NCI-H2227 (cell line): ENCODE measurements at regions not wholly inside any gene's neighbourhood (a gene's known extent, or its start where the extent isn't known, plus 50 kb on each side); places are given as distances from the start of the nearest gene placed in this dataset.

ENCODE experiments used
- DNase-seq: peaks from one replicate; lab custom pipeline; 2025; ENCODE audit not compliant: unreplicated experiment; lab: John Stamatoyannopoulos, UW

DNA sequence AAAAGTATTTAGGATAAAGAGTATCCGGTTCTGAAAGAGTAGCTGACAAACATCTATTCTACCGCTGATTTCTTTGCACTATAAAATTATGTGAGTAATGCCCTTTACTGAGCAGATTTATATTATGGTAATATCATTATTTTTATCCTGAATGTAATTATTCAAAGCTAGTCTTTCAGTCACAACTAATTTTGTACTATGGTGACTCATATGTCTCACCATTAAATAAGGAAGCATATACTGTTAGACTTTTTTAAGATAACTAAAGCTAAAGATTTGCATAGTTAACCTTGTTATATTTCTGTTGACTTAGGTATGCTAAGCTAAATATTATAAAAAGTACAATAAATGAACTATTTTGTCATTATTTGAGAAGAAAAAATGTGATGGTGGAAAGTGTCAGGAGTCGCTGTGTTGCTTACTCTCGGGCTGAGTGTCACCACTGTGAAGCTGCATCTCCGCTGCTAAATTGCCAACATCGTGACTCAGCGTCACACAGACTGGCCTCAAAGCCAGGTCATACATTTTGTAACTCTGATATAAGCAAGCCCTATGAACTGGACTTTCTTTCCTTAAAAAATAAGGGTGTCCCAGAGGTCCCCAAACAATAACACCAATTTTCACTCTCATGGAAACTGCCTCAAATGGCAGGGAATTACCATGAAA, 69.1 kb upstream of the SSTR1 start:
- DNase-seq: no peak

- no peak for DNase-seq
Observed at GRCh38 chr14:38139926-38140325, 67.8 kb upstream of the SSTR1 start.

- no peak for DNase-seq
Observed at GRCh38 chr14:38143170-38143569, 64.5 kb upstream of the SSTR1 start.

DNA sequence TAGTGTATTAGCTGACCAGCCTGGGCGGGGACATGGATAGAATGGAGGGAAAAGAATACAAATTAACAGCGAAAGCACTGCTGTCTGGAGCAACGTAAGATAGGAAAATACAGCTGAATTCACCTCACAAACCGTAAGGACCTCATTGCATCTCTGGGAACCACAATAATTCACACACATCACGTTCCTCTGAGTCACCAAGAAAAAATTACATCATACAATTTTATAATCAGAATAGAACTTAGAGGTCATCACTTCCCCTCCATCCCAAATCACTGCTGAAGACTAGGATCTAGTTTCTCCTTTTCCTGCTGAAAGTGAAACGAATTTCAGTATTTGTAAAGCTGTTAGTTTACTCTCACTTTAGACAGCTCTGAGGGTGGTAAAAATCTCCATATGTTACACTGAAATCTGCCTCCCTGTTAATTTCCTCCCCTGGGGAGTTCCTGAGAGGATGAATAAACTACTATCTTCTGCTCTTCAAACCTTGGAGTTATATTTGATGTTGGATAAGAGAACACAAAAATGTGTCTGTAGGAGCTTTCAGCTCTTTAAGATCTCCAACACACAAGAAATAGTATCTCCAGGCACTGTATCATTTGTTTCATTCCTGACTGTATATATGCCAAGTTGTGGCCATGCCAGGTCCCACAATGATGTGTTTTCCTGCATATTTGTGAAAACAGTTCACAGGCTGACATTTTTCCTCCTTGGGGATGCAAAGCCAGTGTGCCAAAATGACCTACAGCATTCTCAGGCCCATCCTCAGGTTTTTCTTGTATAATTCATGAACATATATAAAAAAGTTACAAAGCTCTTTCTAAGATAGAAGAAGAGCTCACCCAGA, 63.8 kb upstream of the SSTR1 start:
- no peak for DNase-seq

DNA sequence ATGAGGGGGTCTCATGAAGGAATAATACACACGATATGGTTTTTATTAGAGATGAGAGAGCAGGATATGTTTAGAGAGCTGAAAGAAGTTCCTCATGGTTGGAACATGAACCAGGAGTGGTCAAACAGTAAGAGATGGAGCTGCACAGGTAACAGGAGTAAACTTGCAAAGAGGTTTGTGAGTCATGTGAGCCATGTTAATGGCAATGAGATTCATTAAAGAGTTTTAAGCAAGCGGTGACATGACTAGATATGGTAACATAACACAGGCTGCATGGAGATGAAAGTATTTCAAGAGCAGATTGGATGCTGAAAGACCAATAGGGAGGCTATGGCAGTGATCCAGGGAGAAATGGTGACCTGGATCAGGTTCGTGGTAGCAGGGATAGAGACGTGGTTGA, 62.6 kb upstream of the SSTR1 start:
- no peak for DNase-seq

GRCh38 chr14:38150075-38150474, 57.6 kb upstream of the SSTR1 start:
- DNase-seq: no peak
